Neural progenitor cell (in vitro differentiated cells): ENCODE measurements at regions not wholly inside any gene's neighbourhood (a gene's known extent, or its start where the extent isn't known, plus 50 kb on each side); places are given as distances from the start of the nearest gene placed in this dataset.

ENCODE experiments used
- DNase-seq: peaks from one replicate; pipeline ENCODE4 v3.0.0-alpha.2; 2016; ENCODE audit warnings: low spot score
- H2AFZ ChIP-seq: fragments of 200-600 bp; sonication (generic); replicated peaks from 2 replicates; pipeline ENCODE4 v1.6.1; 2016; ENCODE audit warnings: antibody characterized with exemption
- H3F3A ChIP-seq: fragments of 200-600 bp; sonication (generic); 2 replicates; pipeline ENCODE4 v1.6.1; 2016; ENCODE audit warnings: antibody characterized with exemption, low read depth
- H3K27ac ChIP-seq: fragments of 200-600 bp; sonication (generic); 2 replicates; pipeline ENCODE4 v1.5.1; 2016; ENCODE audit warnings: mild to moderate bottlenecking
- H3K27me3 ChIP-seq: fragments of 200-600 bp; sonication (generic); 2 replicates; pipeline ENCODE4 v1.6.1; 2016; ENCODE audit warnings: mild to moderate bottlenecking, moderate library complexity
- H3K36me3 ChIP-seq: fragments of 200-600 bp; sonication (generic); 2 replicates; pipeline ENCODE4 v1.5.1; 2016
- H3K4me1 ChIP-seq: fragments of 200-600 bp; sonication (generic); 2 replicates; pipeline ENCODE4 v1.6.1; 2016; ENCODE audit warnings: mixed run types
- H3K4me2 ChIP-seq: fragments of 200-600 bp; sonication (generic); 2 replicates; pipeline ENCODE4 v1.6.1; 2016
- H3K4me3 ChIP-seq: fragments of 200-600 bp; sonication (generic); 2 replicates; pipeline ENCODE4 v1.5.1; 2016
- H3K79me2 ChIP-seq: fragments of 200-600 bp; sonication (generic); 2 replicates; pipeline ENCODE4 v1.6.1; 2016; ENCODE audit warnings: low read depth
- H3K9ac ChIP-seq: fragments of 200-600 bp; sonication (generic); 2 replicates; pipeline ENCODE4 v1.6.1; 2016
- H3K9me3 ChIP-seq: fragments of 200-600 bp; sonication (generic); 2 replicates; pipeline ENCODE4 v1.5.1; 2016; ENCODE audit warnings: low read depth
- H4K20me1 ChIP-seq: fragments of 200-600 bp; sonication (generic); 2 replicates; pipeline ENCODE4 v1.6.1; 2016; ENCODE audit warnings: low read depth
- H3K27ac Mint-ChIP-seq: 3 replicates; pipeline ENCODE4 v1.8.0; 2021; ENCODE audit warnings: mixed read lengths
- H3K27me3 Mint-ChIP-seq: 2 replicates; pipeline ENCODE4 v1.8.0; 2022; ENCODE audit warnings: low read depth, mild to moderate bottlenecking, inconsistent platforms, moderate library complexity, mixed read lengths; ENCODE audit not compliant: insufficient read depth
- H3K36me3 Mint-ChIP-seq: 3 replicates; pipeline ENCODE4 v1.8.0; 2021; ENCODE audit warnings: mixed read lengths
- H3K4me1 Mint-ChIP-seq: 3 replicates; pipeline ENCODE4 v1.8.0; 2021; ENCODE audit warnings: mixed read lengths
- H3K4me3 Mint-ChIP-seq: 3 replicates; pipeline ENCODE4 v1.8.0; 2021; ENCODE audit warnings: mild to moderate bottlenecking, moderate library complexity, mixed read lengths
- H3K9me3 Mint-ChIP-seq: 3 replicates; pipeline ENCODE4 v1.8.0; 2020; ENCODE audit warnings: mixed read lengths
- CTCF ChIP-seq: fragments of 200-600 bp; sonication (generic); IDR thresholded peaks from 2 replicates; pipeline ENCODE4 v1.5.1; 2017; ENCODE audit warnings: antibody characterized with exemption, mild to moderate bottlenecking
- EZH2 ChIP-seq: fragments of 200-600 bp; sonication (generic); IDR thresholded peaks from 2 replicates; pipeline ENCODE4 v1.6.1; 2017; ENCODE audit warnings: antibody characterized with exemption, mild to moderate bottlenecking, moderate library complexity
- EZH2phosphoT487 ChIP-seq: fragments of 200-600 bp; sonication (generic); IDR thresholded peaks from 2 replicates; pipeline ENCODE4 v1.6.1; 2017; ENCODE audit warnings: antibody characterized with exemption

- H3K4me3 ChIP-seq: no peak overlapping the region
- no peak overlapping the region for H3K4me2 ChIP-seq
- no peak for TF ChIP-seq EZH2phosphoT487
- TF ChIP-seq CTCF: no peak
- TF ChIP-seq EZH2: no peak
- no peaks in the 10 kb centered on the region for H3K36me3 ChIP-seq
- no peak overlapping the region for H3K27ac ChIP-seq
- no peaks in the 10 kb centered on the region for H3K27me3 ChIP-seq
- H3K36me3 Mint-ChIP-seq: no peaks in the 10 kb centered on the region
- DNase-seq: no peak
- peaks cover 2% of the 10 kb centered on the region for H3K27me3 Mint-ChIP-seq
- H3K27ac Mint-ChIP-seq: no peak overlapping the region
- H3K4me1 Mint-ChIP-seq: peaks cover 9% of the 10 kb centered on the region
- no peaks in the 10 kb centered on the region for H4K20me1 ChIP-seq
- H3F3A ChIP-seq: no peaks in the 10 kb centered on the region
- H3K79me2 ChIP-seq: no peaks in the 10 kb centered on the region
- H3K4me3 Mint-ChIP-seq: no peak overlapping the region
- H3K9me3 Mint-ChIP-seq: no peaks in the 10 kb centered on the region
- no peaks in the 10 kb centered on the region for H3K4me1 ChIP-seq
- no peak overlapping the region for H2AFZ ChIP-seq
- H3K9ac ChIP-seq: no peak overlapping the region
- no peaks in the 10 kb centered on the region for H3K9me3 ChIP-seq
Measured at GRCh38 chr6:103178193-103178592, 1681.5 kb downstream of the HACE1 start.

- no peak overlapping the region for H3K27ac Mint-ChIP-seq
- H3K36me3 ChIP-seq: no peaks in the 10 kb centered on the region
Measured at GRCh38 chr6:103177791-103178190, 1681.9 kb downstream of the HACE1 start.

GRCh38 chr6:103175056-103175455 lies 1684.7 kb downstream of the HACE1 start:
- DNase-seq: no peak
- Histone ChIP-seq H3K9ac (no peak overlapping the region), H3K4me1 (no peaks in the 10 kb centered on the region), H3K27ac (no peak overlapping the region), H3K4me2 (no peak overlapping the region), H3K79me2 (no peaks in the 10 kb centered on the region), H3K4me3 (no peak overlapping the region), H4K20me1 (no peaks in the 10 kb centered on the region), H3K36me3 (no peaks in the 10 kb centered on the region), H3F3A (no peaks in the 10 kb centered on the region), H3K9me3 (no peaks in the 10 kb centered on the region), H3K27me3 (no peaks in the 10 kb centered on the region), H2AFZ (no peak overlapping the region)
- no peaks in the 10 kb centered on the region for H3K36me3 Mint-ChIP-seq
- TF ChIP-seq EZH2 (no peak), EZH2phosphoT487 (no peak), CTCF (no peak)
- no peak overlapping the region for H3K4me3 Mint-ChIP-seq
- H3K4me1 Mint-ChIP-seq: peaks cover 9% of the 10 kb centered on the region
- H3K27ac Mint-ChIP-seq: no peak overlapping the region
- no peaks in the 10 kb centered on the region for H3K9me3 Mint-ChIP-seq
- no peaks in the 10 kb centered on the region for H3K27me3 Mint-ChIP-seq

More at GRCh38 chr6:103177791-103178190, 1681.9 kb downstream of the HACE1 start:
- Histone ChIP-seq H3K79me2 (no peaks in the 10 kb centered on the region), H3K4me3 (no peak overlapping the region), H3K4me1 (no peaks in the 10 kb centered on the region), H4K20me1 (no peaks in the 10 kb centered on the region), H2AFZ (no peak overlapping the region), H3K9me3 (no peaks in the 10 kb centered on the region), H3K4me2 (no peak overlapping the region), H3K9ac (no peak overlapping the region), H3F3A (no peaks in the 10 kb centered on the region), H3K27me3 (no peaks in the 10 kb centered on the region), H3K27ac (no peak overlapping the region)
- Mint-ChIP-seq H3K36me3 (no peaks in the 10 kb centered on the region), H3K27me3 (no peaks in the 10 kb centered on the region), H3K4me3 (no peak overlapping the region), H3K4me1 (peaks cover 9% of the 10 kb centered on the region), H3K9me3 (no peaks in the 10 kb centered on the region)
- TF ChIP-seq EZH2 (no peak), EZH2phosphoT487 (no peak), CTCF (no peak)
- DNase-seq: no peak
